Adrenal gland (tissue), 9 donors: ENCODE measurements at regions not wholly inside any gene's neighbourhood (a gene's known extent, or its start where the extent isn't known, plus 50 kb on each side); places are given as distances from the start of the nearest gene placed in this dataset.

Experiments used
- DNase-seq, 7 donors: peaks; one replicate each; pipeline ENCODE4 v3.0.0-alpha.2; 2019 to 2020
- H3K27ac ChIP-seq, 5 donors: fragments of 200-600 bp; sonication (generic) in 4 of 5; 1 replicate in 3 of 5; 2 replicates in 2 of 5; pipeline versions ENCODE4 v1.5.1 to v1.8.0; 2016 to 2020; ENCODE audit warnings: mild to moderate bottlenecking in 1 of 5
- H3K27me3 ChIP-seq: fragments of 200-600 bp; 2 replicates; pipeline ENCODE4 v1.8.0; 2021
- H3K36me3 ChIP-seq, 2 donors: fragments of 200-600 bp; replicated peaks in 1 of 2; 1 replicate in 1 of 2; 2 replicates in 1 of 2; pipeline versions ENCODE4 v1.5.1 to v1.8.0; 2018 to 2022
- H3K4me1 ChIP-seq, 2 donors: fragments of 200-600 bp; replicated peaks in 1 of 2; 1 replicate in 1 of 2; 2 replicates in 1 of 2; pipeline versions ENCODE4 v1.5.1 to v1.8.0; 2018 to 2021
- H3K4me3 ChIP-seq, 4 donors: fragments of 200-600 bp; sonication (generic) in 3 of 4; one replicate each; pipeline ENCODE4 v1.5.1; 2016 to 2018
- H3K9me3 ChIP-seq, 3 donors: fragments of 200-600 bp; sonication (generic) in 1 of 3; replicated peaks in 1 of 3; 1 replicate in 2 of 3; 2 replicates in 1 of 3; pipeline versions ENCODE4 v1.5.1 to v1.8.0; 2016 to 2021
- POLR2A ChIP-seq, 2 donors: fragments of 450-650 bp; IDR thresholded peaks; one replicate each; pipeline ENCODE4 v1.6.1; 2017; ENCODE audit warnings: antibody characterized with exemption in 2 of 2, mild to moderate bottlenecking in 2 of 2, moderate library complexity in 1 of 2
- WGBS, 4 donors: extraction: QIAGEN DNeasy Blood & Tissue Kit in 2 of 4; methylation state at CpG; one replicate each; pipeline versions ENCODE4 v1.1.5 to v1.1.7; 2013 to 2017; 5-methylcytosine and 5-hydroxymethylcytosine counted together
- intact Hi-C, 2 donors: fragments of 100-400 bp; cut with DNase I; formaldehyde crosslinking; loops; one replicate each; pipeline versions ENCODE4 v1.14.1 to v1.15.0; 2022 to 2023
- TF ChIP-seq, protein P1 (sequence below), 6 experiments: fragments of 450-650 bp in 4 of 6; fragments of 200-600 bp in 2 of 6; sonication (generic) in 1 of 6; IDR thresholded peaks; 1 replicate in 5 of 6; 2 replicates in 1 of 6; pipeline versions ENCODE4 v1.5.1 to v1.8.0; 2016 to 2021; ENCODE audit warnings: antibody characterized with exemption in 6 of 6, mild to moderate bottlenecking in 2 of 6, moderate library complexity in 1 of 6
- donor health status: healthy with polysubstance abuse.
- donor health status: Bipolar disorder and iron deficiency.
- donor health status: DM: yes; HTN: yes; CAD: no.
- donor health status: DM: no; HTN: no; CAD: no.
- donor health status: DM: no; HTN: no; CAD: no.

GRCh38 chr4:64625438-64625837 is 216.2 kb upstream of the TECRL start:
- no peaks in the 10 kb centered on the region for H3K27me3 ChIP-seq
- no peaks in the 10 kb centered on the region for H3K4me1 ChIP-seq
- no peak overlapping the region for H3K27ac ChIP-seq
- no peaks in the 10 kb centered on the region for H3K9me3 ChIP-seq
- 65 to 74% (median 67%) methylated on average over 3 of the region's 3 CpGs for WGBS, 4 donors
- intact Hi-C loops: no loop called here
- H3K36me3 ChIP-seq: no peaks in the 10 kb centered on the region
- no peak for DNase-seq
- no peak overlapping the region for H3K4me3 ChIP-seq
- no peak for TF ChIP-seq POLR2A (IDR thresholded peaks at IDR 0.05)
- TF ChIP-seq, protein P1, sequence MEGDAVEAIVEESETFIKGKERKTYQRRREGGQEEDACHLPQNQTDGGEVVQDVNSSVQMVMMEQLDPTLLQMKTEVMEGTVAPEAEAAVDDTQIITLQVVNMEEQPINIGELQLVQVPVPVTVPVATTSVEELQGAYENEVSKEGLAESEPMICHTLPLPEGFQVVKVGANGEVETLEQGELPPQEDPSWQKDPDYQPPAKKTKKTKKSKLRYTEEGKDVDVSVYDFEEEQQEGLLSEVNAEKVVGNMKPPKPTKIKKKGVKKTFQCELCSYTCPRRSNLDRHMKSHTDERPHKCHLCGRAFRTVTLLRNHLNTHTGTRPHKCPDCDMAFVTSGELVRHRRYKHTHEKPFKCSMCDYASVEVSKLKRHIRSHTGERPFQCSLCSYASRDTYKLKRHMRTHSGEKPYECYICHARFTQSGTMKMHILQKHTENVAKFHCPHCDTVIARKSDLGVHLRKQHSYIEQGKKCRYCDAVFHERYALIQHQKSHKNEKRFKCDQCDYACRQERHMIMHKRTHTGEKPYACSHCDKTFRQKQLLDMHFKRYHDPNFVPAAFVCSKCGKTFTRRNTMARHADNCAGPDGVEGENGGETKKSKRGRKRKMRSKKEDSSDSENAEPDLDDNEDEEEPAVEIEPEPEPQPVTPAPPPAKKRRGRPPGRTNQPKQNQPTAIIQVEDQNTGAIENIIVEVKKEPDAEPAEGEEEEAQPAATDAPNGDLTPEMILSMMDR (IDR thresholded peaks at IDR 0.05): no peak

DNA sequence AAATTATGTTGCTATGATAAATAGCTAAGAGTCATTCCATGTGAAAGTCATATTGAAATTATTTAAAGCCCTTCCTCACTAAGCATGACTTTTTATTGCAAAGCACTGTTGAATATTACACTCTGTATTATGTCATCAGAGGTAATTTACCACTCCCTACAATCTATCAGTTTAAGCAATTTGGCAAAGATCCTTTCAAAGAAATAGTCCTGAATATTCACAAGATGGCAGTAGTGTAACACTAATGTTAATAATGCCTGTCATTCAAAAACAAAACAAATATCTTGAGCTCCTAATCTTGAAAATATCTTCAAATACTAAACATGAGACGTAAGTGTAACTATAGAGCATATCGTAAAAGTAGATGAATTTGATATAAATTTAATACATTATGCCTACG is 208.6 kb upstream of the TECRL start:
- TF ChIP-seq, protein P1 (IDR thresholded peaks at IDR 0.05): no peak
- TF ChIP-seq POLR2A (IDR thresholded peaks at IDR 0.05): no peak
- Histone ChIP-seq H3K4me1 (no peaks in the 10 kb centered on the region), H3K4me3 (no peak overlapping the region), H3K36me3 (no peaks in the 10 kb centered on the region), H3K27ac (no peak overlapping the region), H3K9me3 (no peaks in the 10 kb centered on the region), H3K27me3 (no peaks in the 10 kb centered on the region)
- 49 to 64% (median 54%) methylated on average over 3 of the region's 3 CpGs for WGBS, 4 donors
- intact Hi-C loops: no loop called here
- no peak for DNase-seq

DNA sequence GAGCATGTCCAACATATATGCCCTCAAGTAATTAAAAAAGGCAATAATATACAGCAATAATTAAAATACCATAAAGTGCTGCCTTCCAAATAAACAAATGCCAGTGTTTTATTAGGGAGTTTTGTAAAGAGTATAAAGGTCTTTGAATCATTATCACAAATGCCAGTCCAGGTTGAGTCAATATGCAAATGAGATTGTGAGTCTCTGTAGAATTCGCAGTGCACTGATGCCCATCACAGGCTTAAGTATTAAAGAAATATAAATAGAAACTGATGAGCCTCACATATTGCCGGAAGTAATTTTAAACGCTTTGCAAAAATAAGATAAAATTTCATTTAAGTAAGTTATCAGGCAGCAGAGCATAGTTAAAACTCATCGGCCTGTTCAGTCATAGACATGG is 205.0 kb upstream of the TECRL start:
- intact Hi-C loops: no loop called here
- no peak for DNase-seq
- Histone ChIP-seq H3K27ac (no peak overlapping the region), H3K9me3 (no peaks in the 10 kb centered on the region), H3K27me3 (no peaks in the 10 kb centered on the region), H3K4me3 (no peak overlapping the region), H3K4me1 (no peaks in the 10 kb centered on the region), H3K36me3 (no peaks in the 10 kb centered on the region)
- WGBS, 4 donors: 62 to 85% (median 78%) methylated on average over 4 of the region's 4 CpGs
- no peak for TF ChIP-seq POLR2A (IDR thresholded peaks at IDR 0.05)
- TF ChIP-seq, protein P1 (IDR thresholded peaks at IDR 0.05): no peak

GRCh38 chr4:64613046-64613445 is 203.8 kb upstream of the TECRL start:
- DNase-seq: no peak
- intact Hi-C loops: no loop called here
- TF ChIP-seq POLR2A (IDR thresholded peaks at IDR 0.05): no peak
- TF ChIP-seq, protein P1 (IDR thresholded peaks at IDR 0.05): no peak
- Histone ChIP-seq H3K4me3 (no peak overlapping the region), H3K36me3 (no peaks in the 10 kb centered on the region), H3K9me3 (no peaks in the 10 kb centered on the region), H3K27ac (no peak overlapping the region), H3K4me1 (no peaks in the 10 kb centered on the region), H3K27me3 (no peaks in the 10 kb centered on the region)
- WGBS, 4 donors: 65 to 76% (median 69%) methylated on average over 2 of the region's 2 CpGs
